Gastroesophageal sphincter (tissue), 3 donors: ENCODE measurements at regions not wholly inside any gene's neighbourhood (a gene's known extent, or its start where the extent isn't known, plus 50 kb on each side); places are given as distances from the start of the nearest gene placed in this dataset.

Experiments
- POLR2A ChIP-seq, 2 donors: fragments of 450-650 bp; IDR thresholded peaks; one replicate each; pipeline ENCODE4 v1.6.1; 2017; ENCODE audit warnings: antibody characterized with exemption in 2 of 2, mild to moderate bottlenecking in 2 of 2, moderate library complexity in 1 of 2
- POLR2AphosphoS5 ChIP-seq: sonication (generic); formaldehyde crosslinking; IDR thresholded peaks from one replicate; pipeline ENCODE4 v1.6.1; 2017; ENCODE audit warnings: antibody characterized with exemption
- TF ChIP-seq, protein P1 (sequence below), 4 experiments: fragments of 200-600 bp in 2 of 4; fragments of 450-650 bp in 2 of 4; sonication (generic) in 1 of 4; IDR thresholded peaks; one replicate each; pipeline ENCODE4 v1.5.1; 2017 to 2019; ENCODE audit warnings: antibody characterized with exemption in 4 of 4, mild to moderate bottlenecking in 2 of 4, moderate library complexity in 2 of 4

GRCh38 chr14:86794689-86795088, 1198.3 kb downstream of the GALC start:
- TF ChIP-seq, protein P1, sequence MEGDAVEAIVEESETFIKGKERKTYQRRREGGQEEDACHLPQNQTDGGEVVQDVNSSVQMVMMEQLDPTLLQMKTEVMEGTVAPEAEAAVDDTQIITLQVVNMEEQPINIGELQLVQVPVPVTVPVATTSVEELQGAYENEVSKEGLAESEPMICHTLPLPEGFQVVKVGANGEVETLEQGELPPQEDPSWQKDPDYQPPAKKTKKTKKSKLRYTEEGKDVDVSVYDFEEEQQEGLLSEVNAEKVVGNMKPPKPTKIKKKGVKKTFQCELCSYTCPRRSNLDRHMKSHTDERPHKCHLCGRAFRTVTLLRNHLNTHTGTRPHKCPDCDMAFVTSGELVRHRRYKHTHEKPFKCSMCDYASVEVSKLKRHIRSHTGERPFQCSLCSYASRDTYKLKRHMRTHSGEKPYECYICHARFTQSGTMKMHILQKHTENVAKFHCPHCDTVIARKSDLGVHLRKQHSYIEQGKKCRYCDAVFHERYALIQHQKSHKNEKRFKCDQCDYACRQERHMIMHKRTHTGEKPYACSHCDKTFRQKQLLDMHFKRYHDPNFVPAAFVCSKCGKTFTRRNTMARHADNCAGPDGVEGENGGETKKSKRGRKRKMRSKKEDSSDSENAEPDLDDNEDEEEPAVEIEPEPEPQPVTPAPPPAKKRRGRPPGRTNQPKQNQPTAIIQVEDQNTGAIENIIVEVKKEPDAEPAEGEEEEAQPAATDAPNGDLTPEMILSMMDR (IDR thresholded peaks at IDR 0.05) = no peak
- no peak for TF ChIP-seq POLR2AphosphoS5
- TF ChIP-seq POLR2A (IDR thresholded peaks at IDR 0.05) = no peak
